ENCODE measurements at regions not wholly inside any gene's neighbourhood (a gene's known extent, or its start where the extent isn't known, plus 50 kb on each side); places are given as distances from the start of the nearest gene placed in this dataset.

DNA sequence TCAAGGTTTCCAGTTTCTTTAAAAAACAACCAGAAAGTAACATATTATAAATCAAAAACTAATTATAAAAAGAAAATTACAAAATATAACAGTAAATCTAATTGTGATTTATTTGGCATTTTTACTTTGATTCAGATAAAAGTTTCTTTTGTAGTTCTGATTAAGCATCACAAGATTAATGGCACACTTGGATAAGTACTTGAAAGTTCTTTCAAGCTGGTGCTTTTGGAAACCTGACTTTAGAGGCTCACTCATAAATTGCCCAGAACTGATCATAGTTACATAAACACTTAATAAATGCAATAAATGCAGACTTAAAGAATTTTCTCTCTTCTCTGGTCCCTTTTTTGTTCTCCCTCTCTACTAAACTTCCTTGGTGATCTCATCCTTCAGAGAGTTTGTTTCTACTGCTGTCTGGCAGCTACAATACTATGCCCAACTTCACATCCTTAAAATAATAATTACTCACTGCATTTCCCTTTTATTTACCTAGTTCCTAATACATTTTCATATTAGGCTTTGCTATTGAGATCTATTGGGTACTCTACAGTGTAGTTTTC is 1417.0 kb downstream of the EFNB2 start:
- no peak for ATAC-seq
- H3K9me3 Mint-ChIP-seq: peaks cover 8% of the 10 kb centered on the region
- H3K27me3 Mint-ChIP-seq: no peaks in the 10 kb centered on the region
- no peak overlapping the region for H3K27ac Mint-ChIP-seq
- H3K36me3 Mint-ChIP-seq: no peaks in the 10 kb centered on the region
- no peak overlapping the region for H3K4me3 Mint-ChIP-seq
- H3K4me1 Mint-ChIP-seq: no peaks in the 10 kb centered on the region

- no peak for ATAC-seq
- H3K36me3 Mint-ChIP-seq: no peaks in the 10 kb centered on the region
- no peak overlapping the region for H3K27ac Mint-ChIP-seq
- no peaks in the 10 kb centered on the region for H3K4me1 Mint-ChIP-seq
- peaks cover 8% of the 10 kb centered on the region for H3K9me3 Mint-ChIP-seq
- H3K27me3 Mint-ChIP-seq: no peaks in the 10 kb centered on the region
- H3K4me3 Mint-ChIP-seq: no peak overlapping the region
These were observed 1418.5 kb downstream of the EFNB2 start for GRCh38 chr13:105116966-105117365.

- no peak for ATAC-seq
- Mint-ChIP-seq H3K36me3 (no peaks in the 10 kb centered on the region), H3K27me3 (no peaks in the 10 kb centered on the region), H3K4me3 (no peak overlapping the region), H3K9me3 (peaks cover 8% of the 10 kb centered on the region), H3K27ac (no peak overlapping the region), H3K4me1 (no peaks in the 10 kb centered on the region)
These were observed 1422.9 kb downstream of the EFNB2 start for GRCh38 chr13:105112561-105112960.

DNA sequence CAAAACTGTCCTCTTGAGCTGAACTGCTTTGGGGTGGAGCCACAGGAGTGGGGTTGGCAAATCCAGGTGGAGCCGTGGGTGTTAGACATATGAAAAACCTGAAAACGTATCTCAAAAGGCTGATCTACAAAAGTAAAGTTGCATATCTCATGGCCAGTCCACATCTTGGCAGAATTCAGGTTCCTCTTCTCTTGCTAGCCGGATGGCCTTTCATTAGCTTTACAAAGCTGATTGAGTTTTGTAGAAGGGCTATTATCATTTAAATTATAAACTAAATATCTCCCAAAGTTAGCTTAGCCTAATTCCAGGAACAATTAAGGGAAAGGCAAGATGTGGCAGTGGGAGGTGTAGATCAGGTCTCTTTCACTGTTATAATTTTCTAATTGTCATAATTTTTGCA is 1427.7 kb downstream of the EFNB2 start:
- no peaks in the 10 kb centered on the region for H3K27me3 Mint-ChIP-seq
- no peak overlapping the region for H3K27ac Mint-ChIP-seq
- H3K4me1 Mint-ChIP-seq: no peaks in the 10 kb centered on the region
- ATAC-seq: no peak
- no peaks in the 10 kb centered on the region for H3K9me3 Mint-ChIP-seq
- H3K4me3 Mint-ChIP-seq: no peak overlapping the region
- no peaks in the 10 kb centered on the region for H3K36me3 Mint-ChIP-seq

- Mint-ChIP-seq H3K36me3 (no peaks in the 10 kb centered on the region), H3K4me3 (no peak overlapping the region), H3K27me3 (no peaks in the 10 kb centered on the region), H3K27ac (no peak overlapping the region), H3K9me3 (no peaks in the 10 kb centered on the region), H3K4me1 (no peaks in the 10 kb centered on the region)
- ATAC-seq: no peak
These were observed 1430.0 kb downstream of the EFNB2 start for GRCh38 chr13:105105471-105105870.

GRCh38 chr13:105097521-105097920 is 1437.9 kb downstream of the EFNB2 start:
- H3K4me3 Mint-ChIP-seq: no peak overlapping the region
- peaks cover 27% of the 10 kb centered on the region for H3K27me3 Mint-ChIP-seq
- H3K4me1 Mint-ChIP-seq: no peaks in the 10 kb centered on the region
- H3K27ac Mint-ChIP-seq: no peak overlapping the region
- no peaks in the 10 kb centered on the region for H3K9me3 Mint-ChIP-seq
- no peaks in the 10 kb centered on the region for H3K36me3 Mint-ChIP-seq
- ATAC-seq: no peak

DNA sequence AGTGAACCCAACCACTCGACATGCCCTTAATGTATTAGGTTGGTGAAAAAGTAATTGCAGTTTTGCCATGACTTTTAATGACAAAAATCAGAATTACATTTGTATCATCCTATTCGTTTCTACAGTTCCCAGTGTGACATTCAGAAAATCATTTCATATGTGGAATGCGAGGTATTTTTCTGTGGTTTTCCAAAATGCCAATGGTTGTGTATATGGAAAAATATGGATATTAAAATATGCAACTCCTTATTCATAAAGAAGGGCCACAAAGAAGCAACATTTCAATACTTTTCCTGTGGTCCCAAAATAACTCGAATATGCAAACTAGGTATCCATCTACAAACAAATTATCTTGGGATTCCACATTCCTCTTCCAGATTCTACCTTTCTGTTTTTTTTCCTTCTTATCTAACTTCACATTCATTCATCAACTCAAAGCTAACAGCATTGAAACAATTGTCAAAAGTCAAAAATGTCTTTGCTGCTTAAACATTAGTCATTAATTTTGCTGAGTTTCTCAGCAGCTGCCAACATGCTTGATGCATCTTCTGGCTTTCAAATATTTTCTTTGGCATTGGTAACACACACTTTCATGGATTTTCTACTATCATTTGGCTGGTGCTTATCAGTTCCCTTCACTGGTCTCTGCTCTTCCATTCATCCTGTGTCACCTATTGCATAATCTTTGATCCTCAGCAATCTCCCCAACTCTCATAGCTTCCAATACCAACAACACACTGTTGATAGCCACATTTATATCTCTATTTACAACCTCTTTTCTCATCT is 1445.4 kb downstream of the EFNB2 start:
- Mint-ChIP-seq H3K27ac (no peak overlapping the region), H3K4me1 (no peaks in the 10 kb centered on the region), H3K9me3 (no peaks in the 10 kb centered on the region), H3K36me3 (no peaks in the 10 kb centered on the region), H3K27me3 (peaks cover 18% of the 10 kb centered on the region), H3K4me3 (no peak overlapping the region)
- no peak for ATAC-seq

GRCh38 chr13:105087945-105088344 is 1447.5 kb downstream of the EFNB2 start:
- Mint-ChIP-seq H3K36me3 (no peaks in the 10 kb centered on the region), H3K4me3 (no peak overlapping the region), H3K27ac (no peak overlapping the region), H3K27me3 (no peaks in the 10 kb centered on the region), H3K9me3 (no peaks in the 10 kb centered on the region), H3K4me1 (no peaks in the 10 kb centered on the region)
- ATAC-seq: peak; percentile 25

GRCh38 chr13:105084931-105085330 is 1450.5 kb downstream of the EFNB2 start:
- H3K36me3 Mint-ChIP-seq: no peaks in the 10 kb centered on the region
- H3K4me1 Mint-ChIP-seq: no peaks in the 10 kb centered on the region
- no peak for ATAC-seq
- no peak overlapping the region for H3K4me3 Mint-ChIP-seq
- no peaks in the 10 kb centered on the region for H3K27me3 Mint-ChIP-seq
- H3K9me3 Mint-ChIP-seq: no peaks in the 10 kb centered on the region
- H3K27ac Mint-ChIP-seq: no peak overlapping the region

- Mint-ChIP-seq H3K27me3 (no peaks in the 10 kb centered on the region), H3K9me3 (no peaks in the 10 kb centered on the region), H3K36me3 (no peaks in the 10 kb centered on the region), H3K4me3 (no peak overlapping the region), H3K4me1 (no peaks in the 10 kb centered on the region), H3K27ac (no peak overlapping the region)
- ATAC-seq: no peak
These were observed 1451.5 kb downstream of the EFNB2 start for GRCh38 chr13:105083992-105084391.

DNA sequence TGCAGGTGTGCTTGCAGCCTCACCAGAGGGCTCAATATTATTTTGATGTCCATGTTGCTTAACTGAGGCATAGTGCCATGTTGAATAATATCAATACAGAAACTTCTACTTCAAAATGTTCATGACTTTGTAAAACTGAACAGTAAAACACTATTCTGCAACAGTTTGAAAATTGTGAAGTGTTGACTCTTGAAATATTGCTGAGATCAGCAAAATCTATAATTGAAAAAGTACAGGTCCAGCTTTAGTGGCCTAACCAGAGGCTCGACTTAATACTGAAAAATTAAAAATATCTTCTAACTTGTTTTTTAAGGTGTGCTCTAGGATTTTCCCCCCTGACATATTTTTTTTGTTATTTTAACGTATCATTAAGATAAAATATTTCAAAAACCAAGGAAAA is 1460.7 kb downstream of the EFNB2 start:
- no peak for ATAC-seq
- no peaks in the 10 kb centered on the region for H3K4me1 Mint-ChIP-seq
- H3K36me3 Mint-ChIP-seq: no peaks in the 10 kb centered on the region
- H3K27ac Mint-ChIP-seq: no peak overlapping the region
- H3K27me3 Mint-ChIP-seq: no peaks in the 10 kb centered on the region
- no peak overlapping the region for H3K4me3 Mint-ChIP-seq
- no peaks in the 10 kb centered on the region for H3K9me3 Mint-ChIP-seq

GRCh38 chr13:105073041-105073440 is 1462.4 kb downstream of the EFNB2 start:
- H3K9me3 Mint-ChIP-seq: no peaks in the 10 kb centered on the region
- no peaks in the 10 kb centered on the region for H3K36me3 Mint-ChIP-seq
- H3K4me1 Mint-ChIP-seq: no peaks in the 10 kb centered on the region
- no peak overlapping the region for H3K4me3 Mint-ChIP-seq
- no peak overlapping the region for H3K27ac Mint-ChIP-seq
- H3K27me3 Mint-ChIP-seq: no peaks in the 10 kb centered on the region
- peak; percentile 45 for ATAC-seq

DNA sequence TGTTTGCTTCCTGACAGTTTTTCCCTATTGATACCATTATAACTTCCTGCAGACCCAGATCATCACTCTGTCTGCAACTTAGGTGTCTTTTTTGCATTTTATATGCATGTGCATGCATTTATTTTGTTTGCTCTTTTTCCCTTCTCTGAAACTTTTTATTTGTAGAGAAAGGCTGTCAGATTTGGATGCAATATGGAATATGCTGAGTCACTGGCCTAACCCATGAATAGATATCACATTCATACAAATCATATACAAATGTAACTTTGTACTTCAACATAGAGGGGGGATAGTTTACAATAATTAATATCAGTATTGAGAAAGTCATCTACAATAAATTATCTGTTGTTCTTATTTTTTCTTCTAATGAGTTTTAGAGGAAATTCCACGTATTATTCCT is 1465.0 kb downstream of the EFNB2 start:
- Mint-ChIP-seq H3K27ac (no peak overlapping the region), H3K4me1 (no peaks in the 10 kb centered on the region), H3K27me3 (no peaks in the 10 kb centered on the region), H3K4me3 (no peak overlapping the region), H3K36me3 (no peaks in the 10 kb centered on the region), H3K9me3 (no peaks in the 10 kb centered on the region)
- no peak for ATAC-seq

DNA sequence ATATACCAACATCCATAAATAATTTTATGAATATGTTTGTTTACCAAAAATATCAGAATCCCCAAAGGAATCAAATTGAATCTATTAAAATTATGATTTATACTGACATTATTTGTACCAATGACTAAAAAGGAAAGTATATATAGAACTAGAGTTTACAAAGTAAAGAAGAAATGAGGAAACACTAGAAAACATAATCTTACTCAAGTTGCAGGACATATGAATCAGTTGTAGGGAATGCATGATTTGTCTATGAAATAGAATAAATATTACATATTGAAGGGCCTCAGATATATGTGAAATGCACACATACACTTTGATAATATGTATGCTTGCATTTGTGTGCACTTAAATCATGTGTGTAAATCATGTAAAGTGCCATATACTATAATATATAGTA is 1466.4 kb downstream of the EFNB2 start:
- Mint-ChIP-seq H3K36me3 (no peaks in the 10 kb centered on the region), H3K4me1 (no peaks in the 10 kb centered on the region), H3K27me3 (no peaks in the 10 kb centered on the region), H3K9me3 (no peaks in the 10 kb centered on the region), H3K27ac (no peak overlapping the region), H3K4me3 (no peak overlapping the region)
- no peak for ATAC-seq

DNA sequence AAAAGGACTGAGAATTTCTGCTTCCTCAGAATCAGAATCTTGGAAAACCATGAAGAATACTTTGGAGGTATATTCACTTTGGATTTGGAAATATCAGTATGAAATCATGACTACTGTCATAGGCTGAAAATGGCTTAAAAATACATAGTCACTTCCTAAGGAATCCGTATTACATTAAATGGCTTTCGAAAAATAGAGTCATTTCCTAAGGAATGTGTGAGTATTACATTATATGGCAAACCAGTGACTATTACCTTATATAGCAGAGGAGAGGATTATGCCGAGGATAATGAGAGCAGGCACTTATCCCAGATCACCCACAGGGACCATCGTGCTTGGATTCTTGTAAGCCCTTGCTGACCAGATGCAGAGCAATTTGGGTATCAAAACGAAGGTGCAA is 1471.8 kb downstream of the EFNB2 start:
- no peaks in the 10 kb centered on the region for H3K27me3 Mint-ChIP-seq
- no peaks in the 10 kb centered on the region for H3K9me3 Mint-ChIP-seq
- no peaks in the 10 kb centered on the region for H3K36me3 Mint-ChIP-seq
- H3K4me1 Mint-ChIP-seq: no peaks in the 10 kb centered on the region
- no peak for ATAC-seq
- no peak overlapping the region for H3K4me3 Mint-ChIP-seq
- H3K27ac Mint-ChIP-seq: no peak overlapping the region

GRCh38 chr13:105059786-105060185 is 1475.7 kb downstream of the EFNB2 start:
- Mint-ChIP-seq H3K9me3 (no peaks in the 10 kb centered on the region), H3K4me1 (no peaks in the 10 kb centered on the region), H3K27ac (no peak overlapping the region), H3K27me3 (no peaks in the 10 kb centered on the region), H3K4me3 (no peak overlapping the region), H3K36me3 (no peaks in the 10 kb centered on the region)
- peak; percentile 16 for ATAC-seq
